HepG2 (cell line): ENCODE measurements at regions not wholly inside any gene's neighbourhood (a gene's known extent, or its start where the extent isn't known, plus 50 kb on each side); places are given as distances from the start of the nearest gene placed in this dataset.

Experiments
- AKAP8 ChIP-seq: sonication (generic); formaldehyde crosslinking; IDR thresholded peaks from 2 replicates; pipeline ENCODE4 v1.5.1; 2020; ENCODE audit warnings: mild to moderate bottlenecking, missing genetic modification reagents
- ARHGAP35 ChIP-seq: sonication (generic); formaldehyde crosslinking; IDR thresholded peaks from 2 replicates; pipeline ENCODE4 v1.9.0; 2022; ENCODE audit warnings: mild to moderate bottlenecking, inconsistent platforms, moderate library complexity, missing genetic modification reagents, borderline replicate concordance
- CBX2 ChIP-seq, 2 experiments: fragments of 200-600 bp in 1 of 2; sonication (generic); formaldehyde crosslinking in 1 of 2; IDR thresholded peaks; 2 replicates each; pipeline versions ENCODE4 v1.7.0 to v1.8.1; 2018 to 2022; ENCODE audit warnings: low read depth in 2 of 2, low read length in 1 of 2, mild to moderate bottlenecking in 1 of 2, missing genetic modification reagents in 1 of 2
- E2F2 ChIP-seq: sonication (generic); formaldehyde crosslinking; IDR thresholded peaks from 2 replicates; pipeline ENCODE4 v1.4.0; 2020; ENCODE audit warnings: missing genetic modification reagents, borderline replicate concordance
- HMGXB3 ChIP-seq: sonication (generic); formaldehyde crosslinking; IDR thresholded peaks from 2 replicates; pipeline ENCODE4 v1.4.0; 2020; ENCODE audit warnings: missing genetic modification reagents, borderline replicate concordance
- MIXL1 ChIP-seq: IDR thresholded peaks from 2 replicates; pipeline ENCODE4 v1.6.1; 2016
- PHF21A ChIP-seq: sonication (generic); formaldehyde crosslinking; IDR thresholded peaks from 2 replicates; pipeline ENCODE4 v1.5.0; 2020; ENCODE audit warnings: mild to moderate bottlenecking, missing genetic modification reagents
- PHF8 ChIP-seq: sonication (generic); formaldehyde crosslinking; IDR thresholded peaks from 2 replicates; pipeline ENCODE4 v1.5.0; 2020; ENCODE audit warnings: missing genetic modification reagents
- POGK ChIP-seq: sonication (generic); formaldehyde crosslinking; conservative IDR thresholded peaks from 2 replicates; pipeline ENCODE4 v1.8.0; 2022; ENCODE audit warnings: mild to moderate bottlenecking, moderate library complexity, missing genetic modification reagents
- ZBTB2 ChIP-seq: sonication (generic); formaldehyde crosslinking; IDR thresholded peaks from 2 replicates; pipeline ENCODE4 v1.8.0; 2022; ENCODE audit warnings: low read depth, missing genetic modification reagents
- ZNF143 ChIP-seq: sonication (generic); formaldehyde crosslinking; IDR thresholded peaks from 2 replicates; pipeline ENCODE4 v1.4.0; 2020; ENCODE audit warnings: missing genetic modification reagents
- ZNF281 ChIP-seq: sonication (generic); formaldehyde crosslinking; IDR thresholded peaks from 2 replicates; pipeline ENCODE4 v1.4.0; 2020; ENCODE audit warnings: missing genetic modification reagents, borderline replicate concordance
- ZNF343 ChIP-seq: sonication (generic); formaldehyde crosslinking; IDR thresholded peaks from 2 replicates; pipeline ENCODE4 v1.4.0; 2020; ENCODE audit warnings: mild to moderate bottlenecking, missing genetic modification reagents
- ZNF446 ChIP-seq: sonication (generic); formaldehyde crosslinking; IDR thresholded peaks from 2 replicates; pipeline ENCODE4 v1.5.0; 2020; ENCODE audit warnings: mild to moderate bottlenecking, missing genetic modification reagents
- ZNF660 ChIP-seq: sonication (generic); formaldehyde crosslinking; IDR thresholded peaks from 2 replicates; pipeline ENCODE4 v1.5.1; 2020; ENCODE audit warnings: mild to moderate bottlenecking, low read depth, missing genetic modification reagents, borderline replicate concordance
- ZNF703 ChIP-seq: sonication (generic); formaldehyde crosslinking; IDR thresholded peaks from 2 replicates; pipeline ENCODE4 v1.5.1; 2020; ENCODE audit warnings: missing genetic modification reagents, mild to moderate bottlenecking, moderate library complexity, borderline replicate concordance
- ZNF775 ChIP-seq: sonication (generic); formaldehyde crosslinking; IDR thresholded peaks from 2 replicates; pipeline ENCODE4 v1.4.0; 2020; ENCODE audit warnings: missing genetic modification reagents, mild to moderate bottlenecking, moderate library complexity, borderline replicate concordance
- ZNF841 ChIP-seq: sonication (generic); formaldehyde crosslinking; IDR thresholded peaks from 2 replicates; pipeline ENCODE4 v1.8.1; 2023; ENCODE audit warnings: missing genetic modification reagents, borderline replicate concordance

- no peak for TF ChIP-seq ZBTB2
- TF ChIP-seq AKAP8 (CRISPR knock-in tag): no peak
- TF ChIP-seq MIXL1 (CRISPR knock-in tag): no peak
- no peak for TF ChIP-seq ZNF143 (CRISPR knock-in tag)
- TF ChIP-seq PHF8: no peak
- no peak for TF ChIP-seq E2F2 (CRISPR knock-in tag)
- TF ChIP-seq ZNF841 (CRISPR knock-in tag): no peak
- TF ChIP-seq ZNF343 (CRISPR knock-in tag): no peak
- no peak for TF ChIP-seq ZNF775 (CRISPR knock-in tag)
- no peak for TF ChIP-seq ZNF446 (CRISPR knock-in tag)
- TF ChIP-seq CBX2 (IDR thresholded peaks at IDR 0.05; ENCODE audit: low read depth, low read length): no peak
- no peak for TF ChIP-seq CBX2 (CRISPR knock-in tag; IDR thresholded peaks at IDR 0.05; ENCODE audit: low read depth)
- TF ChIP-seq POGK (CRISPR knock-in tag): no peak
- TF ChIP-seq ZNF703 (CRISPR knock-in tag): no peak
- no peak for TF ChIP-seq ZNF660 (CRISPR knock-in tag)
- TF ChIP-seq PHF21A (CRISPR knock-in tag): no peak
- TF ChIP-seq HMGXB3 (CRISPR knock-in tag): no peak
- TF ChIP-seq ARHGAP35 (CRISPR knock-in tag): no peak
- no peak for TF ChIP-seq ZNF281
These were observed 131.9 kb upstream of the ANKH start (continued) for GRCh38 chr5:15003511-15003920.
